DND-41 (cell line): ENCODE measurements at regions not wholly inside any gene's neighbourhood (a gene's known extent, or its start where the extent isn't known, plus 50 kb on each side); places are given as distances from the start of the nearest gene placed in this dataset.

ENCODE experiments used
- CTCF ChIP-seq: IDR thresholded peaks from 2 replicates; pipeline ENCODE4 v1.5.1; 2012; ENCODE audit warnings: borderline replicate concordance, low read length, moderate library complexity, mild to moderate bottlenecking; ENCODE audit not compliant: poor library complexity, severe bottlenecking; ENCODE audit errors: extremely low read depth
- EZH2 ChIP-seq: IDR thresholded peaks from 3 replicates; pipeline ENCODE4 v1.6.1; 2012; ENCODE audit warnings: borderline replicate concordance, low read depth, mild to moderate bottlenecking, moderate library complexity, low read length, inconsistent platforms; ENCODE audit not compliant: severe bottlenecking

- no peak for TF ChIP-seq CTCF
- TF ChIP-seq EZH2, result no peak
Observed at GRCh38 chr6:153800580-153801188, 238.4 kb upstream of the OPRM1 start.
